ENCODE measurements at regions not wholly inside any gene's neighbourhood (a gene's known extent, or its start where the extent isn't known, plus 50 kb on each side); places are given as distances from the start of the nearest gene placed in this dataset.

- no peak for DNase-seq (ENCODE audit: low spot score in 2 of 2)
- Histone ChIP-seq H3K9me3 (no peaks in the 10 kb centered on the region), H3K27me3 (no peaks in the 10 kb centered on the region), H3K36me3 (no peaks in the 10 kb centered on the region), H3K4me3 (no peak overlapping the region), H3K27ac (no peak overlapping the region), H3K4me1 (no peaks in the 10 kb centered on the region)
- intact Hi-C loops (cut with DNase I): no loop called here
- no peak for TF ChIP-seq CTCF (IDR thresholded peaks at IDR 0.05)
Observed at GRCh38 chr12:59873136-59873535, 277.3 kb downstream of the SLC16A7 start.

- DNase-seq (ENCODE audit: low spot score in 2 of 2): no peak
- Histone ChIP-seq H3K27ac (no peak overlapping the region), H3K9me3 (no peaks in the 10 kb centered on the region), H3K27me3 (no peaks in the 10 kb centered on the region), H3K4me3 (no peak overlapping the region), H3K36me3 (no peaks in the 10 kb centered on the region), H3K4me1 (no peaks in the 10 kb centered on the region)
- no peak for TF ChIP-seq CTCF (IDR thresholded peaks at IDR 0.05)
- intact Hi-C loops (cut with DNase I): no loop called here
Observed at GRCh38 chr12:59874781-59875180, 279.0 kb downstream of the SLC16A7 start.

- Histone ChIP-seq H3K36me3 (no peaks in the 10 kb centered on the region), H3K4me3 (no peak overlapping the region), H3K9me3 (no peaks in the 10 kb centered on the region), H3K27ac (no peak overlapping the region), H3K27me3 (no peaks in the 10 kb centered on the region), H3K4me1 (no peaks in the 10 kb centered on the region)
- DNase-seq (ENCODE audit: low spot score in 2 of 2): no peak
- TF ChIP-seq CTCF (IDR thresholded peaks at IDR 0.05): no peak
- intact Hi-C loops (cut with DNase I): no loop called here
Observed at GRCh38 chr12:59886131-59886733, 290.4 kb downstream of the SLC16A7 start.

GRCh38 chr12:59887178-59887577 is 291.3 kb downstream of the SLC16A7 start:
- Histone ChIP-seq H3K9me3 (no peaks in the 10 kb centered on the region), H3K36me3 (no peaks in the 10 kb centered on the region), H3K4me3 (no peak overlapping the region), H3K4me1 (no peaks in the 10 kb centered on the region), H3K27me3 (no peaks in the 10 kb centered on the region), H3K27ac (no peak overlapping the region)
- intact Hi-C loops (cut with DNase I): no loop called here
- no peak for DNase-seq (ENCODE audit: low spot score in 2 of 2)
- TF ChIP-seq CTCF (IDR thresholded peaks at IDR 0.05): no peak

- Histone ChIP-seq H3K9me3 (no peaks in the 10 kb centered on the region), H3K27ac (no peak overlapping the region), H3K4me1 (no peaks in the 10 kb centered on the region), H3K36me3 (no peaks in the 10 kb centered on the region), H3K27me3 (no peaks in the 10 kb centered on the region), H3K4me3 (no peak overlapping the region)
- no peak for TF ChIP-seq CTCF (IDR thresholded peaks at IDR 0.05)
- no peak for DNase-seq (ENCODE audit: low spot score in 2 of 2)
- intact Hi-C loops (cut with DNase I): no loop called here
Observed at GRCh38 chr12:59890896-59891579, 295.2 kb downstream of the SLC16A7 start.

Data from ascending aorta (tissue), 2 donors.